Esophagus mucosa (tissue), 1 donor: ENCODE measurements at regions not wholly inside any gene's neighbourhood (a gene's known extent, or its start where the extent isn't known, plus 50 kb on each side); places are given as distances from the start of the nearest gene placed in this dataset.
"Not testable (repeated sequence)": the region's sequence is repeated elsewhere in the genome, so short reads cannot be mapped to it uniquely, and the experiment has no call there.

Source experiments
- ATAC-seq: fragments of 200-7000 bp; cut with Tn5 transposase; one replicate; pipeline ENCODE4 v1.9.1; 2020
- donor health status: DM: yes; HTN: yes; CAD: no.

- ATAC-seq = peak; percentile 52
Observed at GRCh38 chr7:76924756-76925155, 107.4 kb downstream of the SPDYE17 start.

GRCh38 chr7:76918619-76919018, 113.5 kb downstream of the SPDYE17 start:
- ATAC-seq = not testable (repeated sequence)

GRCh38 chr7:76914361-76914760, 117.8 kb downstream of the SPDYE17 start:
- ATAC-seq = peak; percentile 82

GRCh38 chr7:76912011-76912814, 119.9 kb downstream of the SPDYE17 start:
- not testable (repeated sequence) for ATAC-seq

GRCh38 chr7:76904688-76905087, 127.5 kb downstream of the SPDYE17 start:
- ATAC-seq = not testable (repeated sequence)

GRCh38 chr7:76901944-76902710, 130.0 kb downstream of the SPDYE17 start:
- ATAC-seq = not testable (repeated sequence)

GRCh38 chr7:76898807-76899206, 133.4 kb downstream of the SPDYE17 start:
- not testable (repeated sequence) for ATAC-seq

GRCh38 chr7:76897007-76897406, 135.2 kb downstream of the SPDYE17 start:
- not testable (repeated sequence) for ATAC-seq

- not testable (repeated sequence) for ATAC-seq
Observed at GRCh38 chr7:76895696-76896095, 136.5 kb downstream of the SPDYE17 start.

- ATAC-seq = not testable (repeated sequence)
Observed at GRCh38 chr7:76891771-76892170, 140.4 kb downstream of the SPDYE17 start.

- ATAC-seq = not testable (repeated sequence)
Observed at GRCh38 chr7:76879733-76880288, 152.3 kb downstream of the SPDYE17 start.

- not testable (repeated sequence) for ATAC-seq
Observed at GRCh38 chr7:76875760-76876159, 156.4 kb downstream of the SPDYE17 start.

- not testable (repeated sequence) for ATAC-seq
Observed at GRCh38 chr7:76870504-76870808, 161.7 kb downstream of the SPDYE17 start.

GRCh38 chr7:76867364-76867889, 164.7 kb downstream of the SPDYE17 start:
- not testable (repeated sequence) for ATAC-seq

GRCh38 chr7:76863150-76863773, 168.9 kb downstream of the SPDYE17 start:
- not testable (repeated sequence) for ATAC-seq

GRCh38 chr7:76862241-76862640, 169.9 kb downstream of the SPDYE17 start:
- not testable (repeated sequence) for ATAC-seq

GRCh38 chr7:76859933-76860332, 172.2 kb downstream of the SPDYE17 start:
- ATAC-seq = not testable (repeated sequence)

- not testable (repeated sequence) for ATAC-seq
Observed at GRCh38 chr7:76854631-76855030, 177.5 kb downstream of the SPDYE17 start.

GRCh38 chr7:76852787-76853584, 179.2 kb downstream of the SPDYE17 start:
- ATAC-seq = not testable (repeated sequence)

- not testable (repeated sequence) for ATAC-seq
Observed at GRCh38 chr7:76852362-76852761, 179.8 kb downstream of the SPDYE17 start.

- ATAC-seq = not testable (repeated sequence)
Observed at GRCh38 chr7:76851617-76852016, 180.5 kb downstream of the SPDYE17 start.
